Adipocyte (in vitro differentiated cells): ENCODE measurements at regions not wholly inside any gene's neighbourhood (a gene's known extent, or its start where the extent isn't known, plus 50 kb on each side); places are given as distances from the start of the nearest gene placed in this dataset.
"Not testable (repeated sequence)": the region's sequence is repeated elsewhere in the genome, so short reads cannot be mapped to it uniquely, and the experiment has no call there.

Experiments
- DNase-seq: peaks from one replicate; pipeline ENCODE4 v3.0.0-alpha.2; 2015; ENCODE audit warnings: low read depth
- H3K27me3 ChIP-seq: replicated peaks from 2 replicates; pipeline ENCODE4 v1.7.0; 2013; ENCODE audit warnings: mild to moderate bottlenecking, low read length, moderate library complexity; ENCODE audit not compliant: control insufficient read depth, insufficient read depth
- H3K36me3 ChIP-seq: 2 replicates; pipeline ENCODE4 v1.7.0; 2013; ENCODE audit warnings: low read length, mild to moderate bottlenecking, moderate library complexity; ENCODE audit not compliant: control insufficient read depth, insufficient read depth, severe bottlenecking
- H3K4me1 ChIP-seq: 2 replicates; pipeline ENCODE4 v1.7.0; 2013; ENCODE audit warnings: mild to moderate bottlenecking, low read length, moderate library complexity; ENCODE audit not compliant: control insufficient read depth, insufficient read depth
- H3K4me3 ChIP-seq: 2 replicates; pipeline ENCODE4 v1.7.0; 2013; ENCODE audit warnings: mild to moderate bottlenecking, low read length, moderate library complexity
- H3K9ac ChIP-seq: 2 replicates; pipeline ENCODE4 v1.7.0; 2013; ENCODE audit warnings: mild to moderate bottlenecking, low read length, moderate library complexity
- H3K9me3 ChIP-seq: 2 replicates; pipeline ENCODE4 v1.7.0; 2013; ENCODE audit warnings: mild to moderate bottlenecking, low read length, moderate library complexity; ENCODE audit not compliant: control insufficient read depth

- Histone ChIP-seq H3K4me3 (no peak overlapping the region), H3K27me3 (peaks cover 6% of the 10 kb centered on the region), H3K36me3 (no peaks in the 10 kb centered on the region), H3K4me1 (no peaks in the 10 kb centered on the region), H3K9me3 (no peaks in the 10 kb centered on the region), H3K9ac (no peak overlapping the region)
- no peak for DNase-seq
These were observed 132.6 kb upstream of the TBCA start for GRCh38 chr5:77908787-77909186.

GRCh38 chr5:77907786-77908185 lies 131.6 kb upstream of the TBCA start:
- Histone ChIP-seq H3K4me1 (no peaks in the 10 kb centered on the region), H3K9ac (no peak overlapping the region), H3K27me3 (peaks cover 3% of the 10 kb centered on the region), H3K9me3 (no peaks in the 10 kb centered on the region), H3K4me3 (no peak overlapping the region), H3K36me3 (no peaks in the 10 kb centered on the region)
- DNase-seq: no peak

GRCh38 chr5:77906806-77907205 lies 130.7 kb upstream of the TBCA start:
- Histone ChIP-seq H3K36me3 (no peaks in the 10 kb centered on the region), H3K27me3 (peaks cover 2% of the 10 kb centered on the region), H3K4me3 (no peak overlapping the region), H3K4me1 (no peaks in the 10 kb centered on the region), H3K9ac (no peak overlapping the region), H3K9me3 (no peaks in the 10 kb centered on the region)
- DNase-seq: no peak

GRCh38 chr5:77904362-77904761 lies 128.2 kb upstream of the TBCA start:
- H3K9me3 ChIP-seq: no peaks in the 10 kb centered on the region
- H3K36me3 ChIP-seq: no peaks in the 10 kb centered on the region
- H3K9ac ChIP-seq: no peak overlapping the region
- H3K27me3 ChIP-seq: no peaks in the 10 kb centered on the region
- no peaks in the 10 kb centered on the region for H3K4me1 ChIP-seq
- DNase-seq: no peak
- no peak overlapping the region for H3K4me3 ChIP-seq

- Histone ChIP-seq H3K9ac (no peak overlapping the region), H3K4me3 (no peak overlapping the region), H3K4me1 (no peaks in the 10 kb centered on the region), H3K27me3 (no peaks in the 10 kb centered on the region), H3K9me3 (no peaks in the 10 kb centered on the region), H3K36me3 (no peaks in the 10 kb centered on the region)
- DNase-seq: no peak
These were observed 124.6 kb upstream of the TBCA start for GRCh38 chr5:77900691-77901090.

- no peak overlapping the region for H3K4me3 ChIP-seq
- no peak for DNase-seq
- H3K36me3 ChIP-seq: no peaks in the 10 kb centered on the region
- no peaks in the 10 kb centered on the region for H3K27me3 ChIP-seq
- peaks cover 11% of the 10 kb centered on the region for H3K4me1 ChIP-seq
- no peak overlapping the region for H3K9ac ChIP-seq
- H3K9me3 ChIP-seq: no peaks in the 10 kb centered on the region
These were observed 122.2 kb upstream of the TBCA start for GRCh38 chr5:77898385-77898784.

- Histone ChIP-seq H3K9ac (no peak overlapping the region), H3K4me3 (no peak overlapping the region)
These were observed 120.2 kb upstream of the TBCA start for GRCh38 chr5:77896338-77896737.

GRCh38 chr5:77894103-77894502 lies 118.0 kb upstream of the TBCA start:
- H3K9ac ChIP-seq, DNase-seq, H3K4me3 ChIP-seq, H3K27me3 ChIP-seq, H3K9me3 ChIP-seq, H3K36me3 ChIP-seq: not testable (repeated sequence)
- peaks cover 19% of the 10 kb centered on the region for H3K4me1 ChIP-seq

More at GRCh38 chr5:77896338-77896737, 120.2 kb upstream of the TBCA start:
- no peaks in the 10 kb centered on the region for H3K27me3 ChIP-seq
- H3K36me3 ChIP-seq: no peaks in the 10 kb centered on the region
- no peak for DNase-seq
- H3K4me1 ChIP-seq: peaks cover 19% of the 10 kb centered on the region
- H3K9me3 ChIP-seq: no peaks in the 10 kb centered on the region

GRCh38 chr5:77893225-77893860 lies 117.2 kb upstream of the TBCA start:
- peaks cover 19% of the 10 kb centered on the region for H3K4me1 ChIP-seq
- DNase-seq: peak; percentile 89
- no peaks in the 10 kb centered on the region for H3K36me3 ChIP-seq

GRCh38 chr5:77892061-77893010 lies 116.2 kb upstream of the TBCA start:
- Histone ChIP-seq H3K9ac (no peak overlapping the region), H3K9me3 (no peaks in the 10 kb centered on the region), H3K4me1 (peaks cover 19% of the 10 kb centered on the region), H3K36me3 (no peaks in the 10 kb centered on the region), H3K27me3 (no peaks in the 10 kb centered on the region), H3K4me3 (no peak overlapping the region)
- no peak for DNase-seq

More at GRCh38 chr5:77893225-77893860, 117.2 kb upstream of the TBCA start:
- Histone ChIP-seq H3K9me3 (no peaks in the 10 kb centered on the region), H3K27me3 (no peaks in the 10 kb centered on the region), H3K4me3 (no peak overlapping the region), H3K9ac (peak overlapping the region; percentile 9)

- H3K4me1 ChIP-seq: peaks cover 6% of the 10 kb centered on the region
- no peaks in the 10 kb centered on the region for H3K9me3 ChIP-seq
- H3K36me3 ChIP-seq: no peaks in the 10 kb centered on the region
- H3K9ac ChIP-seq: no peak overlapping the region
- no peak overlapping the region for H3K4me3 ChIP-seq
- DNase-seq: no peak
- no peaks in the 10 kb centered on the region for H3K27me3 ChIP-seq
These were observed 109.4 kb upstream of the TBCA start for GRCh38 chr5:77885519-77885918.
